ENCODE measurements at regions not wholly inside any gene's neighbourhood (a gene's known extent, or its start where the extent isn't known, plus 50 kb on each side); places are given as distances from the start of the nearest gene placed in this dataset.

- Histone ChIP-seq H2AK5ac (ENCODE audit: low read length) (no peak overlapping the region), H3K9ac (ENCODE audit: low read length) (no peak overlapping the region), H2BK5ac (ENCODE audit: low read length) (no peak overlapping the region), H3K4me3 (ENCODE audit: low read length) (no peak overlapping the region), H3K79me2 (ENCODE audit: control insufficient read depth, insufficient read depth, low read length) (no peaks in the 10 kb centered on the region), H3K4me2 (ENCODE audit: low read length) (no peak overlapping the region), H3K56ac (ENCODE audit: low read length) (no peak overlapping the region), H3K23ac (ENCODE audit: low read length) (no peak overlapping the region), H2BK120ac (ENCODE audit: low read depth, low read length) (no peak overlapping the region), H3K4me1 (ENCODE audit: control insufficient read depth, low read depth, low read length) (no peaks in the 10 kb centered on the region), H3K18ac (ENCODE audit: low read length) (no peak overlapping the region), H3K36me3 (ENCODE audit: control insufficient read depth, insufficient read depth, low read length) (no peaks in the 10 kb centered on the region), H3K4ac (ENCODE audit: low read depth, low read length) (no peak overlapping the region), H3K27ac (ENCODE audit: low read depth, low read length) (no peak overlapping the region), H3K27me3 (ENCODE audit: insufficient read depth, low read length, poor library complexity) (no peaks in the 10 kb centered on the region), H3K79me1 (ENCODE audit: low read length) (no peaks in the 10 kb centered on the region), H2BK15ac (replicated peaks; ENCODE audit: low read depth) (no peak overlapping the region), H4K5ac (ENCODE audit: low read length) (no peak overlapping the region), H4K8ac (ENCODE audit: low read depth, low read length) (no peak overlapping the region)
- no CpG with 5 or more reads among the region's 20 CpGs for WGBS (ENCODE audit: extremely low coverage, insufficient coverage, low lambda C conversion rate)
- no peak for DNase-seq
Measured at GRCh38 chr10:37634351-37634880, 223.0 kb downstream of the ZNF248 start.

DNA sequence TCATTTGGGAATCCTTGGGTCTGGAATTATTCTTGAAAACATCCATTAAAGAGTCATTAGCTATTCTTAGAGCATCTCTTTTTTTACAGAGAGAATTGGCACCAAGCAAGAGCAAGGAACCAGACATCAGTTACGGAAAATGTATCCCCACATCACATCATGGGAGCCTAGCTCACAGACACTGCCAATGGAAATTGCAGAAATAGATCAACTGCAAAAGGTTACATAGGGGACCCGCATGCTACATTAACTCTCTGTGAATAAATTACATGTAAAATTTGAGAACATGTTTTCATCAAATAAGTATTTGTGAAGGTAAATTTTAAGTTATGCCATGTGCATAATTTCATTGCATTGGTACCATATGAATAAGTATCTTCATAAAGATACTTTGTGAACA is 224.8 kb downstream of the ZNF248 start:
- Histone ChIP-seq H3K27me3 (ENCODE audit: insufficient read depth, low read length, poor library complexity) (no peaks in the 10 kb centered on the region), H2BK15ac (replicated peaks; ENCODE audit: low read depth) (no peak overlapping the region), H4K5ac (ENCODE audit: low read length) (no peak overlapping the region), H3K4me2 (ENCODE audit: low read length) (no peak overlapping the region), H3K27ac (ENCODE audit: low read depth, low read length) (no peak overlapping the region), H2BK5ac (ENCODE audit: low read length) (no peak overlapping the region), H3K9ac (ENCODE audit: low read length) (no peak overlapping the region), H3K18ac (ENCODE audit: low read length) (no peak overlapping the region), H3K4ac (ENCODE audit: low read depth, low read length) (no peak overlapping the region), H3K36me3 (ENCODE audit: control insufficient read depth, insufficient read depth, low read length) (no peaks in the 10 kb centered on the region), H3K23ac (ENCODE audit: low read length) (no peak overlapping the region), H3K79me2 (ENCODE audit: control insufficient read depth, insufficient read depth, low read length) (no peaks in the 10 kb centered on the region), H2AK5ac (ENCODE audit: low read length) (no peak overlapping the region), H3K56ac (ENCODE audit: low read length) (no peak overlapping the region), H2BK120ac (ENCODE audit: low read depth, low read length) (no peak overlapping the region), H3K4me3 (ENCODE audit: low read length) (no peak overlapping the region), H3K4me1 (ENCODE audit: control insufficient read depth, low read depth, low read length) (no peaks in the 10 kb centered on the region), H3K79me1 (ENCODE audit: low read length) (no peaks in the 10 kb centered on the region), H4K8ac (ENCODE audit: low read depth, low read length) (no peak overlapping the region)
- no peak for DNase-seq
- WGBS (ENCODE audit: extremely low coverage, insufficient coverage, low lambda C conversion rate): no CpG with 5 or more reads among the region's 2 CpGs

DNA sequence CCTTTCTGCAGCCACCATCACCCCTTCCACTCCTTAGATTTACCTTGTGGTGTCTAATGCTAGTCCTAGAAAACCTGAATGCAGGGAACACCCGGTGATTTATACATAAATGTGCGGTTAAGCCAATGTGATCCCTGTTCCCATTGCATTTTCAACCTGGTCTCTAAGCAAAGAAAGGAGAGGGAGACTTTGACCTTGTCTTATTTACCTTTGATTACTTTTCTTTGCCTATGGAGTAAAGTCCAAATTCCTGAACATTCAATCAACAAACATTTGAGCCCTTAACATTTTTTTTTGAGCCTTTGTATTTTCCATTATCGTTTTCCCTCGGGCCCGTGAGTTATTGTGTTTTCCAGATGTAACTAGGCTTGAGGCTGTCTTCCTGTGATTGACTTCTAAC is 233.9 kb downstream of the ZNF248 start:
- Histone ChIP-seq H3K4ac (ENCODE audit: low read depth, low read length) (no peak overlapping the region), H4K8ac (ENCODE audit: low read depth, low read length) (no peak overlapping the region), H2BK15ac (replicated peaks; ENCODE audit: low read depth) (no peak overlapping the region), H3K36me3 (ENCODE audit: control insufficient read depth, insufficient read depth, low read length) (no peaks in the 10 kb centered on the region), H2BK120ac (ENCODE audit: low read depth, low read length) (no peak overlapping the region), H3K18ac (ENCODE audit: low read length) (no peak overlapping the region), H3K27me3 (ENCODE audit: insufficient read depth, low read length, poor library complexity) (no peaks in the 10 kb centered on the region), H4K5ac (ENCODE audit: low read length) (no peak overlapping the region), H3K56ac (ENCODE audit: low read length) (no peak overlapping the region), H3K9ac (ENCODE audit: low read length) (no peak overlapping the region), H3K4me2 (ENCODE audit: low read length) (no peak overlapping the region), H3K23ac (ENCODE audit: low read length) (no peak overlapping the region), H3K4me3 (ENCODE audit: low read length) (no peak overlapping the region), H3K4me1 (ENCODE audit: control insufficient read depth, low read depth, low read length) (no peaks in the 10 kb centered on the region), H2BK5ac (ENCODE audit: low read length) (no peak overlapping the region), H3K79me1 (ENCODE audit: low read length) (no peaks in the 10 kb centered on the region), H3K27ac (ENCODE audit: low read depth, low read length) (no peak overlapping the region), H3K79me2 (ENCODE audit: control insufficient read depth, insufficient read depth, low read length) (no peaks in the 10 kb centered on the region), H2AK5ac (ENCODE audit: low read length) (no peak overlapping the region)
- no CpG with 5 or more reads among the region's 5 CpGs for WGBS (ENCODE audit: extremely low coverage, insufficient coverage, low lambda C conversion rate)
- no peak for DNase-seq

- H3K27ac ChIP-seq (ENCODE audit: low read depth, low read length): no peak overlapping the region
- no peak for DNase-seq
- H3K9ac ChIP-seq (ENCODE audit: low read length): no peak overlapping the region
- no peak overlapping the region for H2BK15ac ChIP-seq (replicated peaks; ENCODE audit: low read depth)
- H3K27me3 ChIP-seq (ENCODE audit: insufficient read depth, low read length, poor library complexity): no peaks in the 10 kb centered on the region
- H2BK5ac ChIP-seq (ENCODE audit: low read length): no peak overlapping the region
- H2BK120ac ChIP-seq (ENCODE audit: low read depth, low read length): no peak overlapping the region
- H3K36me3 ChIP-seq (ENCODE audit: control insufficient read depth, insufficient read depth, low read length): no peaks in the 10 kb centered on the region
- H4K8ac ChIP-seq (ENCODE audit: low read depth, low read length): no peak overlapping the region
- H3K79me2 ChIP-seq (ENCODE audit: control insufficient read depth, insufficient read depth, low read length): no peaks in the 10 kb centered on the region
- no peak overlapping the region for H3K4me3 ChIP-seq (ENCODE audit: low read length)
- no peak overlapping the region for H3K4me2 ChIP-seq (ENCODE audit: low read length)
- H3K4me1 ChIP-seq (ENCODE audit: control insufficient read depth, low read depth, low read length): no peaks in the 10 kb centered on the region
- no peak overlapping the region for H4K5ac ChIP-seq (ENCODE audit: low read length)
- H3K56ac ChIP-seq (ENCODE audit: low read length): no peak overlapping the region
- no peak overlapping the region for H3K23ac ChIP-seq (ENCODE audit: low read length)
- H3K18ac ChIP-seq (ENCODE audit: low read length): no peak overlapping the region
- no peak overlapping the region for H2AK5ac ChIP-seq (ENCODE audit: low read length)
- no peaks in the 10 kb centered on the region for H3K79me1 ChIP-seq (ENCODE audit: low read length)
- H3K4ac ChIP-seq (ENCODE audit: low read depth, low read length): no peak overlapping the region
- no CpG with 5 or more reads among the region's 3 CpGs for WGBS (ENCODE audit: extremely low coverage, insufficient coverage, low lambda C conversion rate)
Measured at GRCh38 chr10:37619336-37619735, 238.1 kb downstream of the ZNF248 start.

DNA sequence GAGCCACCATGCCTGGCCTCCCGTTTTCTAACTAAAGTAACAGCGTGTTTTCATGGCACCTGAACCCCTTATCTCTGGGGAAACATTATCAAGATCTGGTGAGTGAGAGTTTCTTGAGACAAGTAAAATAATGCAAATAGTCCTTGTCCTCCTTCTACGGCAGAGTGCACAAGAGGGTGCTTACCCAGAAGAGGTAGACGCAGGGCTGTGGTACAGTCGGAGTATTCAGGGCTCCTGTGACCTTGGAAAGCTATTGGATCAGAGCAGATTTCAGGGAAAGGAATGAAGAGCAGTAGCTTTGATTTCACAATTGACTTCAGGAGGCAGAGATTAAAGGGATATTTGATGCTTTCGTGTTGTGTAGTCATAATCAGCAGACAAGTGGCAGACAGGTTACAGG is 269.1 kb downstream of the ZNF248 start:
- WGBS (ENCODE audit: extremely low coverage, insufficient coverage, low lambda C conversion rate): no CpG with 5 or more reads among the region's 6 CpGs

GRCh38 chr10:37584643-37585042 is 272.8 kb downstream of the ZNF248 start:
- H3K4ac ChIP-seq (ENCODE audit: low read depth, low read length): no peak overlapping the region
- H3K4me2 ChIP-seq (ENCODE audit: low read length): no peak overlapping the region
- H3K23ac ChIP-seq (ENCODE audit: low read length): no peak overlapping the region
- H3K36me3 ChIP-seq (ENCODE audit: control insufficient read depth, insufficient read depth, low read length): no peaks in the 10 kb centered on the region
- H3K4me1 ChIP-seq (ENCODE audit: control insufficient read depth, low read depth, low read length): no peaks in the 10 kb centered on the region
- no peaks in the 10 kb centered on the region for H3K27me3 ChIP-seq (ENCODE audit: insufficient read depth, low read length, poor library complexity)
- H3K79me2 ChIP-seq (ENCODE audit: control insufficient read depth, insufficient read depth, low read length): no peaks in the 10 kb centered on the region
- no CpG with 5 or more reads among the region's 4 CpGs for WGBS (ENCODE audit: extremely low coverage, insufficient coverage, low lambda C conversion rate)
- no peak overlapping the region for H2AK5ac ChIP-seq (ENCODE audit: low read length)
- H3K9ac ChIP-seq (ENCODE audit: low read length): no peak overlapping the region
- H2BK15ac ChIP-seq (replicated peaks; ENCODE audit: low read depth): no peak overlapping the region
- no peak overlapping the region for H3K56ac ChIP-seq (ENCODE audit: low read length)
- no peak overlapping the region for H2BK120ac ChIP-seq (ENCODE audit: low read depth, low read length)
- H3K4me3 ChIP-seq (ENCODE audit: low read length): no peak overlapping the region
- no peak overlapping the region for H3K27ac ChIP-seq (ENCODE audit: low read depth, low read length)
- H3K79me1 ChIP-seq (ENCODE audit: low read length): no peaks in the 10 kb centered on the region
- no peak overlapping the region for H3K18ac ChIP-seq (ENCODE audit: low read length)
- no peak overlapping the region for H4K8ac ChIP-seq (ENCODE audit: low read depth, low read length)
- no peak overlapping the region for H2BK5ac ChIP-seq (ENCODE audit: low read length)
- no peak for DNase-seq
- H4K5ac ChIP-seq (ENCODE audit: low read length): no peak overlapping the region

More for the DNA sequence above, 269.1 kb downstream of the ZNF248 start:
- Histone ChIP-seq H2AK5ac (ENCODE audit: low read length) (no peak overlapping the region), H3K9ac (ENCODE audit: low read length) (no peak overlapping the region), H2BK15ac (replicated peaks; ENCODE audit: low read depth) (no peak overlapping the region), H2BK120ac (ENCODE audit: low read depth, low read length) (no peak overlapping the region), H3K4ac (ENCODE audit: low read depth, low read length) (no peak overlapping the region), H3K56ac (ENCODE audit: low read length) (no peak overlapping the region), H4K8ac (ENCODE audit: low read depth, low read length) (no peak overlapping the region), H3K4me2 (ENCODE audit: low read length) (no peak overlapping the region), H3K79me1 (ENCODE audit: low read length) (no peaks in the 10 kb centered on the region), H3K4me1 (ENCODE audit: control insufficient read depth, low read depth, low read length) (no peaks in the 10 kb centered on the region), H3K79me2 (ENCODE audit: control insufficient read depth, insufficient read depth, low read length) (no peaks in the 10 kb centered on the region), H3K4me3 (ENCODE audit: low read length) (no peak overlapping the region), H3K23ac (ENCODE audit: low read length) (no peak overlapping the region), H3K18ac (ENCODE audit: low read length) (no peak overlapping the region), H3K36me3 (ENCODE audit: control insufficient read depth, insufficient read depth, low read length) (no peaks in the 10 kb centered on the region), H4K5ac (ENCODE audit: low read length) (no peak overlapping the region), H2BK5ac (ENCODE audit: low read length) (no peak overlapping the region), H3K27me3 (ENCODE audit: insufficient read depth, low read length, poor library complexity) (no peaks in the 10 kb centered on the region), H3K27ac (ENCODE audit: low read depth, low read length) (no peak overlapping the region)
- no peak for DNase-seq

All from mesendoderm (in vitro differentiated cells).